GM21360 (cell line): ENCODE measurements at regions not wholly inside any gene's neighbourhood (a gene's known extent, or its start where the extent isn't known, plus 50 kb on each side); places are given as distances from the start of the nearest gene placed in this dataset.

Source experiments
- ATAC-seq: cut with Tn5 transposase; IDR thresholded peaks from one replicate; pipeline ENCODE4 v1.9.1; 2021; ENCODE audit warnings: mild to moderate bottlenecking, moderate library complexity; ENCODE audit not compliant: unreplicated experiment

DNA sequence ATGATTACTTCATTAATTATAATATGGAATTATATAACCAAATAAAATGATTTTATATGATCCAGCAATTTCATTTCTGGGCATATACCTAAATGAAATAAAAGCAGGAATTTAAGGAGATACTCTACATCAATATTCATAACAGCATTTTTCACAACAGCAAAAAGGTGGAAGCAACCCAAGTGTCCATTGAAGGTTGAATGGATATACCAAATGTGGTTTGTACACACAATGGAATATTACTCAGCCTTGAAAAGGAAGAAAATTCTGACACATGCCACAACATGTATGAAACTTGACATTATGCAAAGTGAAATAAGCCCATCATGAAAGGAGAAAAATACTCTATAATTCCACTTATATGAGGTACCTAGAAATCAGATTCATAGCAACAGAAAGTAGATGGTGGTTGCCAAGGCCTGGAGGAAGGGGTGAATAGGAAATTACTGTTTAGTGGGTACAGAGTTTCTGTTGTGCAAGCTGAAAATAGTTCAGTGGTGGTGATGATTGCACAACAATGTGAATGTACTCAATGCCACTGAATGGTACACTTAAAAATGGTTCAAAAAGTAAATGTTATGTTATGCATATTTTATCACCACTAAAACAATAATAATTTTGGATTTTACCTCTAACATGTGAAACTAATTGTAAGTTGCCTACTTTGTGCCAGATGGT is 471.5 kb downstream of the SPRY1 start:
- no peak for ATAC-seq

GRCh38 chr4:123869286-123870215 is 473.0 kb downstream of the SPRY1 start:
- ATAC-seq: no peak

DNA sequence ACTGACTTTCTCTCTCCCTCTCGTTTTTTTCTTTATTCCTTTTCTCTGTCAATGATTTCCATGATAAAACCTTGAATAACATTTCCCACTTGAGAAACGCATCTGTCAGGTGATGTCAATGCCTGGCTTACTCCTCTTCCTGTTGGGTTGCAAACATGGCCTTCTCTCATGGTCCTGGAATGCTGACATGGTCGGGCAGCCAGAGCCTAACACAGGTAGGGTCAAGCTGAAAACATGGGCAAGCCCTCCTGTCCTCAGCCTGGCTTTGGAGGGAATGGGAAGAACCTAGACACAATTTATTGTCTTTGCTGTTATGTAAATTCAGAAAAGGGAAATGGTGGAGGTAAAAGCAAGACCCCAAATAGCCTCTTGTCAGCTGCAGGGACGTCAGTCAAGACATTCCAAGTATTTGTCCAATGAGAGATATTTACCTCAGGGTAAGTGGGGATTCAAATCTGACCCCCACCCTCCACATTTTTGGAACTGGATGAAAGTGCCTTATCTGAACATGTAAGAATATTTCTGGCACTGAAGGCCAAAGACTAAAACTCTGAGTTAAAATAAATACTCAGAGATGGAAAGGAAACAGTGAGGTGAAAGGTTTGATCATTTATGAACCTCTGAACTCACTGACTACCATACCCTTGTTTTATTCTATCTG is 473.8 kb downstream of the SPRY1 start:
- no peak for ATAC-seq

DNA sequence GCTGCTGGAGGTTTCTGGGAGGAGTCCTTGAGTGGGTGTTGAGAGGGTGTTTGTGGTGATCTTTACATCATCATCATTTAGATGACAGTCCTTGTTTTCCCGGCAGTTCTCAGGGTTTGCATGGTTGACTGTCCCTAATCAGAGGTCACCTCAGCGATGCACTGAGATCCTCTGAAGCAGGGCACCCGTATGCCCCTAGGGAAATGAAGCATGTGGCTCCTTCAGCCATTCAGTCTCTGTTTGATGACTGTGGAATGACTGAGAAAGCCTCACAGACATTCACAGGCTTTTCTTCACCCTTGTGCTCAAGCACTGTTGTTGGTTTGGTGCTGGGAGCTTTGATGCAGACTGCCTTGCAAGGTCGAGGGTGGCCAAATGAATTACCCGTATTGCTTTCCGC is 474.7 kb downstream of the SPRY1 start:
- no peak for ATAC-seq

- ATAC-seq: no peak
Observed at GRCh38 chr4:123874063-123874462, 477.5 kb downstream of the SPRY1 start.

- no peak for ATAC-seq
Observed at GRCh38 chr4:123876143-123876542, 479.5 kb downstream of the SPRY1 start.

GRCh38 chr4:123876671-123877101 is 480.1 kb downstream of the SPRY1 start:
- no peak for ATAC-seq

DNA sequence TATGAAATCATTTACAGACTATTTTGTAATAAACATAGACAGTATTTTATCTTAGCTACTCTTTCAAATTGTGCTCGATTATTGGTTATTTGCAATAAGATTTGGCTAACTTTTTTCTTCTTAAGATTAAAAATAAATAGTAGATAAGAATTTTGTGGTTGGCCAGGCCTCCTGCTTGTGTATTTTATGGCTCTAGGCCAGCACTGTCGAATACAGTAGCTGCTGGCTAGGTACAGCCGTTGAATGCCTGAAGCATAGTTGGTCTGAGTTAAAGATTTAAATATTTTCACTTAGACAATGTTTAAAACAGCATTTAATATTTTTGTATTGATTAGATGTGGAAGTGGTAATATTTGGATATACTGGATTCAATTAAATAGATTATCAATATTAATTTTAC is 481.0 kb downstream of the SPRY1 start:
- no peak for ATAC-seq

- no peak for ATAC-seq
Observed at GRCh38 chr4:123878976-123879375, 482.4 kb downstream of the SPRY1 start.

- no peak for ATAC-seq
Observed at GRCh38 chr4:123880631-123881030, 484.0 kb downstream of the SPRY1 start.

DNA sequence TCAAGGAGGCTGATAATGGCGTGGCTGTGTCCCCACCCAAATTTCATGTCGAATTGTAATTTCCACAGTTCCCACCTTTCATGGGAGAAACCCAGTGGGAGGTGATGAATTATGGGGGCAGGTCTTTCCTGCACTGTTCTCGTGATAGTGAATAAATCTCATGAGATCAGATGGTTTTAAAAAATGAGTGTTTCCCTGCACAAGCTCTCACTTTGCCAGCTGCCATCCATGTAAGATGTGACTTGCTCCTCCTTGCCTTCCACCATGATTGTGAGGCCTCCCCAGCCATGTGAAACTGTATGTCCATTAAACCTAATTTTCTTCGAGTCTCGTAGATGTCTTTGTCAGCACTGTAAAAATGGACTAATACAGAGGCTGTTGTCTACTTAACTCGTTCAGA is 488.3 kb downstream of the SPRY1 start:
- no peak for ATAC-seq

GRCh38 chr4:123889507-123889906 is 492.9 kb downstream of the SPRY1 start:
- ATAC-seq: no peak

GRCh38 chr4:123890889-123891288 is 494.3 kb downstream of the SPRY1 start:
- no peak for ATAC-seq

DNA sequence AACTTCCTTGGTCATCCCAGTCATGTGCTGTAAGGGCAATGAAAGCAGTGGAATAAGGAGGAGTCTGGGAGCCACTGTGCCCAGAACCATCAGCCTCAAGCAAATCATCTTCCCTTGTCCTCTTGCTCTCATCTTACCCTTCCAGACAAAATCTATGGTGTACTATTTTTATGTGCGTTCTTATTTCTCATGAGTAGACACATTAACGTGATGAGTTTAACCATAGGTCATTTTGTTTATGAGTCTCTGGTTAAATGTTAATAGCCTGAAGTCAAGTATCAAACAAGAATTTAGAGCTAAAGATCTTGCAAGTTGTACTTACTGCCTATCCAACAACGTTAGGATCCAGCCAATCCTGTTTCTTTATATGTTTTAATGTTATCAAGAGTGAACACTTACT is 495.3 kb downstream of the SPRY1 start:
- ATAC-seq: no peak

DNA sequence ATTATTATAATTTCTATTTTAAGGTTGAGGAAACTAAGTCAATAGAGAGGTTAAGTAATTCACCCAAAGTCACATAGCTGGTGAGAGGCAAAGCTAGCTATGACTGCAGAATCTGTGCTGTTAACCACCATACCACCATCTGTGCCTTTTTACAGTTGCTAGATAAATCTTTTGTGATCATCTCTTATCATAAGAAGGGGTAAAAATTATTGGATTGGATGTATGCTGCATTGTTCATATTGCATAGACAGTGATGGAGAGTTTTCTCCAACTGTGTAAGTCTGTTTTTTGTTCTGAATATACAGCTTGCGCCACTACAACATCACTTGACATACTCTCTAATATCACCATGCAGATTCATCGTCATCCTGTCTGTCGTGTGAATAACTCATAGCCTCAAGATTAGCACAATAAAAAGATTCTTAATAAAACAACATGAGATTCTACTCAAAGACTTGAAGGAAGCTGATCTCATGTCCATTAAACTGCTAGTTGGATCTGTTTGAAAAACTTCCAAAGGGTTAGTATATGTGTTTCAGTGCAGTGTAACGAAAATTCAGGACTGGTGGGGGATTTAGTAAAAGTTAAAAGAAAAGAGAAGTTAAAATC is 495.9 kb downstream of the SPRY1 start:
- no peak for ATAC-seq

- no peak for ATAC-seq
Observed at GRCh38 chr4:123893011-123893981, 496.7 kb downstream of the SPRY1 start.

DNA sequence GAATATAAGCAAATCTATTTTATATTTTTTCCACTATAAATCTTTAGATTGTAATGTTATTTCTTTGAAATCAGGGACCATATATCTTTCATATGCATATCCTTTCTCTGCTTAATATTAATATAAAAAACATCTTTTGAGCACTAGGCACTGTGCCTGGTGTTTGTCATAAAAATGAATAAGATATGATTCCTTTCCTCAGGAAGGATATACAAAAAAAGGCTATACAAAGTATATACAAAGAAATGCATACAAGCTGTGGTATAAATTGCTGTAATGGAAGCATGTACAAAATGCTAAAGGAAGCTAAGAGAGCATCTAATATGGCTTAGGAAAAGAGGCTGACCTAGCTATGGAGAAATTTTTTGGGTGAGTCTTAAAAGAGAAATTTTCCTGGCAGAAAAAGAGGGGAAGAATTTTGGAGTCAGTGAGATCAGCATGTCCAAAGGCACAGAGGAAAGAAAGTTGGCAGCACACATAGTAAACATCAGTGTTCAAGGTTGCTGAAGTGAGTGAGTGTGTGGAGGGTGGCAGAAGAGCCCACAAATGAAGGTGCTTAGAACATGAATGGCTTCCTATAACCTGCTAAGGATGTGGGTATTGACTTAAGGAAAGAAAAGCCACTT is 500.0 kb downstream of the SPRY1 start:
- no peak for ATAC-seq

DNA sequence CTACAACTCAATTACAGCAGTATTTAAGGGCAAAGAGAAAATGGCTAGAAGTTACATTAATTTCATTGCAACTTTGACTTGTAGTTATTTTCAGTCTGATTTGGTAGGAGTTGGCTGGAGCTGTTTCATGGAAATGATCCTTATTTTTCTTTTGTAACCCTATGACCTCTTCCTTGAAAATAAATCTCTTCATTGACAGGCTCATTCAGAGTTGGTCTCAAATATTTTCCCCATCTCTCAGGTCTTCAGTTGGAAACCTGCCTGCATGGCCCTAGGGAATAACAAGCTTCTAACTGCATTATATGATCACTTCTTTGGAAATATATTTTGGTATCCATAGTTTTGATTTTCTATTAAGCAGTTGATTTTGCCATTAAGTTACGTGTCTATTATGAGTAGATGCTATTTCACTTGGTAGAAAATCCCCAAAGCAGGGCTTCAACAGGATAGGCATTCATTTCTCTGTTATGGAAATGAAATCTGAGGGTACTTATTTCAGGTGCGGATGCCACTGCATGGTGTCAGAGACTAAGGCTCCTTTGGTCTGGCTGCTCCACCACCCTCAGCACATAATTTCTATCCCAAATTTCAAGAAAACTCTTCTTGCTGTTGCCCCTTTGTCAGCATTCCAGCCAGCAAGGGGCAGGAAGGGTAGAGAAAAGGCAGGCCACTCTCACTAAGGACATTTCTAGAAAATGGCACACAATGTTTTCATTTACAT is 502.5 kb downstream of the SPRY1 start:
- no peak for ATAC-seq

GRCh38 chr4:123904882-123905281 is 508.3 kb downstream of the SPRY1 start:
- ATAC-seq: no peak
